CD4-positive, CD25-positive, alpha-beta regulatory T cell (primary cell): ENCODE measurements at regions not wholly inside any gene's neighbourhood (a gene's known extent, or its start where the extent isn't known, plus 50 kb on each side); places are given as distances from the start of the nearest gene placed in this dataset.

Experiments
- ATAC-seq, 2 donors: fragments of 150-1000 bp; cut with Tn5 transposase; one replicate each; pipeline ENCODE4 v1.10.0; 2021; ENCODE audit warnings: low read depth in 2 of 2, moderate number of reproducible peaks in 2 of 2, moderate library complexity in 1 of 2
- DNase-seq, 3 donors: peaks; one replicate each; pipeline versions ENCODE4 v3.0.0 to v3.0.0-alpha.2; 2012 to 2022; ENCODE audit warnings: mixed read lengths in 1 of 3
- H3K27ac ChIP-seq: one replicate; pipeline ENCODE4 v1.7.0; 2013; ENCODE audit warnings: mild to moderate bottlenecking, low read length; ENCODE audit not compliant: insufficient read depth, poor library complexity, severe bottlenecking
- H3K27me3 ChIP-seq: one replicate; pipeline ENCODE4 v1.7.0; 2013; ENCODE audit warnings: low read length; ENCODE audit not compliant: control insufficient read depth, insufficient read depth
- H3K36me3 ChIP-seq: one replicate; pipeline ENCODE4 v1.7.0; 2013; ENCODE audit warnings: mild to moderate bottlenecking, low read length, moderate library complexity; ENCODE audit not compliant: control insufficient read depth, insufficient read depth
- H3K4me1 ChIP-seq: 2 replicates; pipeline ENCODE4 v1.7.0; 2013; ENCODE audit warnings: mild to moderate bottlenecking, low read length; ENCODE audit not compliant: insufficient read depth, control insufficient read depth, poor library complexity, severe bottlenecking
- H3K4me3 ChIP-seq: one replicate; pipeline ENCODE4 v1.7.0; 2013; ENCODE audit warnings: low read depth, mild to moderate bottlenecking, low read length, moderate library complexity
- H3K9me3 ChIP-seq, 2 experiments: 1 replicate in 1 of 2; 2 replicates in 1 of 2; pipeline ENCODE4 v1.7.0; 2013; ENCODE audit warnings: low read length in 2 of 2, mild to moderate bottlenecking in 1 of 2, moderate library complexity in 1 of 2; ENCODE audit not compliant: control insufficient read depth in 2 of 2
- H3K27ac Mint-ChIP-seq, 3 donors: one replicate each; pipeline ENCODE4 v1.8.0; 2020 to 2022; ENCODE audit warnings: mild to moderate bottlenecking in 3 of 3, mixed read lengths in 3 of 3, moderate library complexity in 2 of 3
- H3K27me3 Mint-ChIP-seq: one replicate; pipeline ENCODE4 v1.8.0; 2022; ENCODE audit warnings: mild to moderate bottlenecking, mixed read lengths
- H3K36me3 Mint-ChIP-seq: one replicate; pipeline ENCODE4 v1.8.0; 2020; ENCODE audit warnings: mixed read lengths
- H3K4me1 Mint-ChIP-seq, 4 donors: one replicate each; pipeline ENCODE4 v1.8.0; 2020 to 2022; ENCODE audit warnings: mixed read lengths in 4 of 4, mild to moderate bottlenecking in 1 of 4
- H3K4me3 Mint-ChIP-seq, 4 donors: one replicate each; pipeline ENCODE4 v1.8.0; 2020 to 2022; ENCODE audit warnings: mild to moderate bottlenecking in 4 of 4, mixed read lengths in 4 of 4, moderate library complexity in 3 of 4
- H3K9me3 Mint-ChIP-seq, 7 donors: one replicate each; pipeline ENCODE4 v1.8.0; 2020 to 2022; ENCODE audit warnings: mixed read lengths in 7 of 7, mild to moderate bottlenecking in 3 of 7, moderate library complexity in 2 of 7

DNA sequence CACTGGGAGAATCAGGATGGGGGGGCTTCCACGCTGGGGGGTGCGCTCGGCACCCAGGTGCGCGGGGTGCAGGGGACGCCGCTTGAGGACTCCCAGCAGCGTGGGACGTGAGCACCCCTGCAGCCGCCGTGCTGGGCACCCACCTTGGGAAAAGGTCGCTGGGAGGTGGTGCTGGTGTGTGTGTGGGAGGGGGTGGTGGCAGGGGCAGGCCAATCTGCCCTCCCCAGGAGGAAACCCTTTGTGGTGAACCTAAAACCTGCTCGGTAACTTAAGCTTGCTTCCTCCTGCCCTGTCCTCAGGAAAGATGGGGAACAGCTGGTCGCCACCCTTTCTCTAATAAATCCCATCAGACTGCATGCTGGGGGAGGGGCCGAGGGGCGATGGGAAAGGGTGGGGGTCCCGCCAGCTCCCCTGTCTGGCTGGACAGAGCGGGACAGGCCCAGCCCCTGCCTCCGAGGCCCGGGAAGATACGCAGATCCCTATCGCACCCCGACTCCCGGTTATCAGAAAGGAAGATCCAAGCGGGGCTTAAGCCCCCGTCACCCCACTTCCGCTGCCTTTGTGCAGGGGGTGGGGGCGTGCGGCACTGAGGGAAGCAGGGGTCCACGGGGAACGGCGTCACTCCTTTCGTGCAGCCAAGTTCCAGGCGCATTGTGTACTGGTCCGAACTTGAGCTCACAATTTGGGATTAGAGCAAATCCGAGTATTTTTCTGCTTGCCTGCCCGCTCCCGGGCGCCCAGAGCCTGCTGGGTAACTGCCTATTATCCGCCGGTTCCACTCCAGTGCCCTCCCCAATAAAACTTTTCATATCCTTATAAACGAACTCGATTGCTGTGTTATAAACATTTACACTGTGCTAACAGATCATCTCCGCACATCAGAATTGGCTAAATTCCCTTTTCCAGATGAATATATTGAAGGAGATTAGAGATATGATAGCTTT is 64.6 kb downstream of the UNCX start:
- no peak overlapping the region for H3K4me3 Mint-ChIP-seq
- Histone ChIP-seq H3K4me1 (no peaks in the 10 kb centered on the region), H3K9me3 (no peaks in the 10 kb centered on the region), H3K27me3 (no peaks in the 10 kb centered on the region), H3K4me3 (no peak overlapping the region), H3K36me3 (no peaks in the 10 kb centered on the region), H3K27ac (no peak overlapping the region)
- H3K27ac Mint-ChIP-seq = peak overlapping the region in 1 of 3 donors; percentile 46
- no peaks in the 10 kb centered on the region for H3K4me1 Mint-ChIP-seq
- H3K27me3 Mint-ChIP-seq = no peaks in the 10 kb centered on the region
- H3K36me3 Mint-ChIP-seq = no peaks in the 10 kb centered on the region
- no peak for DNase-seq
- ATAC-seq = no peak
- no peaks in the 10 kb centered on the region for H3K9me3 Mint-ChIP-seq

DNA sequence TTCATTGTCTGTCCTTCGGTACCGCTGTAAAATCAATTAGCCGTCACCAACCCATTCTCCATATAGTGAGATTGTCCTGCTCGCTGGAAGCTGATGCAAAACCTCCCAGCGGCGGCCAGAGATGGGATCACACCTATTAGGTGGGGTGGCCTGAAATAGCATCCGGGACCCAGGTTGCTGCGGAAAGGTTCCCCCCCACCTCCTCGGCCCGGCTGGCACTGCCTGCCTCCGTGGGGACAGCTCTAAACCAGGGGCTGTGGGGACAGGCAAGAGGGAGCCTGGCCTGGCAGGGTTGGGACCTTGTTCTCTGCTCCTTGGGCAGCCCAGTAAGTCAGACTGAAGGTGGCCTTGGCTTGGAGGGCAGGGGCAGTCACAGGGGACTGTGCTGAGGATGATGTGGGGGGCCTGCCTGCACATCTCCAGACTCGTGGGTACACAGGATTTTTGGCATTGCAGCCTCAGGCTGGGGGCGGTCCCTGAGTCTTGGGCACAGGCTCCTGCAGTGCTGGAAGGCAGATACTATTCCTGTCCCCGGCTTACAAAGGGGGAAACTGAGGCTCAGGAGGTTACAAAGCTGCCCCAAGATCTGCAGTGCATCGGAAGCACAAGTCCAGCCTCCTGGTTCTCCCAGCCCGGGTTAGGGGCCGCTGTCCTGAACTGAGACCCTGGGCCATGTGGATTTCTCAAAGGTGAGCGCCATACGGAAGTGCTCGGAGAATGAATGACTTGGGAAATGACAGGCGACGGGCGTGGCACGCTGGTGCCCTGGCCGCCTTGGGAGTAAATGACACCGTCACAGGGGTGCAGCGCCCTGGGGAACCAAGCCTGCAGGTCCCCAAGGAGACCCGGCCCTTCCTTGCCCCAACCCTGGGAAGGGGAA is 65.6 kb downstream of the UNCX start:
- DNase-seq (no peak), ATAC-seq (no peak)
- H3K9me3 ChIP-seq = no peaks in the 10 kb centered on the region
- H3K27me3 Mint-ChIP-seq = no peaks in the 10 kb centered on the region
- no peak overlapping the region for H3K27ac Mint-ChIP-seq
- H3K4me3 ChIP-seq = no peak overlapping the region
- H3K27me3 ChIP-seq = no peaks in the 10 kb centered on the region
- H3K4me3 Mint-ChIP-seq = no peak overlapping the region
- no peak overlapping the region for H3K27ac ChIP-seq
- H3K36me3 ChIP-seq = no peaks in the 10 kb centered on the region
- peaks cover 0 to 1% (median 0%) of the 10 kb centered on the region in 7 donors for H3K9me3 Mint-ChIP-seq
- H3K4me1 ChIP-seq = no peaks in the 10 kb centered on the region
- no peaks in the 10 kb centered on the region for H3K4me1 Mint-ChIP-seq
- no peaks in the 10 kb centered on the region for H3K36me3 Mint-ChIP-seq

DNA sequence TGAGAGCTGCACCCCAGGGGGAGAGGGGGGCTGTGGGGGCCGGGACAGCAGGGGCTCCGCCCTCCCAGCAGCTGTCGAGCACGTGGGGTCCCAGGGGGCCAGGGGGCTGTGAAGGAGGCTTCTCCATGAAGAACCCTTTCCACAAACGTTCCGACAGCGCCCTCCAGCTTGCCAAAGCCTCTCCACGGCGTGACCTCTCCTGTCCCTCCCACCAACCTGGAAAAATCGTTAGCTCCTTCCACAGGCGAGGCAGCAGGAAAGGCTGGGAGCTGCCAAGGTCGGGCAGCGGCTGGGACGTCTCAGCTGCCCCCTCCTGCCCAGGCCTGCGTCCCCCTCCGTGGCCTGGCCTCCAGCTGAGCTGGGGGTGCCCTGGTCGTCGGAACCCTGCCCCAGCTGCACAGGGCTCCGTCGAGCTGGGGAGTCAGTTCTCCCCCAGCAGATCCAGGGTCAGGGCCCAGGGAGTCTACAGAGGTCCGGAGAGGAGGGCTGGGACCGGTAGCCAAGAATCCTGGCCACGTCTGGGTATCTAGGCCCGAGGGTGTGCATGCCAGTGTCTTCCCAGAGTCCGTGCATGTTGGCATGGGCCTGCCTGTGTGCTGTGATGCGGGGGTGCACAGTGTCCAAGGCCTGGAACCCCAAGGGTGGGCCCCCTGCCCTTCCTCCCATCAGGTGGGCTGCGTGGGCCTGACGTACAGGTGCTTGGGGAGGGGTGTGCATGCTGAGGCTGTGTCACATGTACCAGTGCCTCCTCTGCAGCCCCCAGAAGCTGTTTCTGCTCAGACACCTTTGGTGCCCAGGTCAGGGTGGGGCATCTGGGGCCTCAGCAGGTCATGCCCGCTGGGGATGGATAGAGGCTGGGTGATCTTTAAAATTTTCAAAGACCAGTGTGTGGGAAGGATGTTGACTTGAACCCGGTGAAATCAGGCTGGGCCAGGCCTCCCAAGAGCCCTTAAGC is 66.5 kb downstream of the UNCX start:
- DNase-seq = no peak

DNA sequence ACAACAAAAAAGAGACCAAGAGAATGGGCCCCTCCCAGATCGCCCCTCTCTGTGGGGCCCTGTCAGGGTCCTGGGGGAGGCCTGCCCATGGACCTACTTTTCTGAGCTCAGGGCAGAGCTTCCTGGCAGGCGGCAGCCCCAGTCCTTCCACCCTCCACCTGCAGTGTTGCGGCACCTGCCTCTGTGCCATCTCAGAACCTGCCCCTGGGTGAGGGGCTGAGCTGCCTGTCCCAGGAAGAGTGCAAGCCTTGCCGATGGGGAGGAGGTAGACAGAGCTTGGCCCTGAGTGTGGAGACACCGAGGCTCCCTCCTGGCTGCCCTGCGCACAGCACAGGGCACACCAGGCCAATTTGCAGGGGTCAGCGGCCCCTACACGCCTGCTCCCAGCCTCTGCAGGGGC is 67.5 kb downstream of the UNCX start:
- Histone ChIP-seq H3K36me3 (no peaks in the 10 kb centered on the region), H3K27ac (no peak overlapping the region), H3K4me3 (no peak overlapping the region), H3K4me1 (no peaks in the 10 kb centered on the region), H3K27me3 (no peaks in the 10 kb centered on the region), H3K9me3 (no peaks in the 10 kb centered on the region)
- Mint-ChIP-seq H3K27ac (no peak overlapping the region), H3K9me3 (peaks cover 0 to 2% (median 0%) of the 10 kb centered on the region in 7 donors), H3K4me3 (no peak overlapping the region), H3K36me3 (no peaks in the 10 kb centered on the region), H3K27me3 (no peaks in the 10 kb centered on the region), H3K4me1 (no peaks in the 10 kb centered on the region)
- no peak for DNase-seq
- no peak for ATAC-seq

More for the DNA sequence above, 66.5 kb downstream of the UNCX start:
- H3K9me3 ChIP-seq = no peaks in the 10 kb centered on the region
- H3K27ac Mint-ChIP-seq = no peak overlapping the region
- H3K4me1 ChIP-seq = no peaks in the 10 kb centered on the region
- H3K4me3 ChIP-seq = no peak overlapping the region
- ATAC-seq = no peak
- no peaks in the 10 kb centered on the region for H3K36me3 Mint-ChIP-seq
- H3K9me3 Mint-ChIP-seq = peaks cover 0 to 2% (median 0%) of the 10 kb centered on the region in 7 donors
- H3K27me3 ChIP-seq = no peaks in the 10 kb centered on the region
- H3K36me3 ChIP-seq = no peaks in the 10 kb centered on the region
- no peaks in the 10 kb centered on the region for H3K4me1 Mint-ChIP-seq
- no peaks in the 10 kb centered on the region for H3K27me3 Mint-ChIP-seq
- no peak overlapping the region for H3K4me3 Mint-ChIP-seq
- no peak overlapping the region for H3K27ac ChIP-seq

DNA sequence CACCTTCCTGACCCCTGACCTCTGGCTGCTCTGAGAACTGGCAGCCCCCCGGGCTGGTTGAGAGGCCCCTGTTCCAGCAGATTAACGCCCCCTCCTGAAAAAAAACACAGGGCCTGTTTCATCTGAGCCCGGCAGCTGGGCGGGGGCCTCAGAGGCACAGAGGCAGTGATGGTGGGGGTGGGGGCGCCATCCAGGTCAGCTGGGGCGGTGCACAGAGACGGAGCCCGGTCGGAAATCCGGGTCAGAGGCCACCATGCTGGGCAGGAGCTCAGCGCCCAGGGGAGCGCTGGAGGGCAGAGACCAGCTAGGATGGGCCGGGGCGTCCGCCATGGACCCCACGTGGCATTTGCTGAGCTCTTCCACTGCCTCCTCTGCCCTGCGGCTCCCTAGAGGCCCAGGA is 68.0 kb downstream of the UNCX start:
- peaks cover 0 to 2% (median 0%) of the 10 kb centered on the region in 7 donors for H3K9me3 Mint-ChIP-seq
- no peak for ATAC-seq
- Histone ChIP-seq H3K27ac (no peak overlapping the region), H3K9me3 (no peaks in the 10 kb centered on the region), H3K4me3 (no peak overlapping the region), H3K4me1 (no peaks in the 10 kb centered on the region), H3K27me3 (no peaks in the 10 kb centered on the region), H3K36me3 (no peaks in the 10 kb centered on the region)
- no peaks in the 10 kb centered on the region for H3K27me3 Mint-ChIP-seq
- no peak overlapping the region for H3K27ac Mint-ChIP-seq
- no peak for DNase-seq
- no peaks in the 10 kb centered on the region for H3K36me3 Mint-ChIP-seq
- H3K4me3 Mint-ChIP-seq = no peak overlapping the region
- H3K4me1 Mint-ChIP-seq = no peaks in the 10 kb centered on the region

DNA sequence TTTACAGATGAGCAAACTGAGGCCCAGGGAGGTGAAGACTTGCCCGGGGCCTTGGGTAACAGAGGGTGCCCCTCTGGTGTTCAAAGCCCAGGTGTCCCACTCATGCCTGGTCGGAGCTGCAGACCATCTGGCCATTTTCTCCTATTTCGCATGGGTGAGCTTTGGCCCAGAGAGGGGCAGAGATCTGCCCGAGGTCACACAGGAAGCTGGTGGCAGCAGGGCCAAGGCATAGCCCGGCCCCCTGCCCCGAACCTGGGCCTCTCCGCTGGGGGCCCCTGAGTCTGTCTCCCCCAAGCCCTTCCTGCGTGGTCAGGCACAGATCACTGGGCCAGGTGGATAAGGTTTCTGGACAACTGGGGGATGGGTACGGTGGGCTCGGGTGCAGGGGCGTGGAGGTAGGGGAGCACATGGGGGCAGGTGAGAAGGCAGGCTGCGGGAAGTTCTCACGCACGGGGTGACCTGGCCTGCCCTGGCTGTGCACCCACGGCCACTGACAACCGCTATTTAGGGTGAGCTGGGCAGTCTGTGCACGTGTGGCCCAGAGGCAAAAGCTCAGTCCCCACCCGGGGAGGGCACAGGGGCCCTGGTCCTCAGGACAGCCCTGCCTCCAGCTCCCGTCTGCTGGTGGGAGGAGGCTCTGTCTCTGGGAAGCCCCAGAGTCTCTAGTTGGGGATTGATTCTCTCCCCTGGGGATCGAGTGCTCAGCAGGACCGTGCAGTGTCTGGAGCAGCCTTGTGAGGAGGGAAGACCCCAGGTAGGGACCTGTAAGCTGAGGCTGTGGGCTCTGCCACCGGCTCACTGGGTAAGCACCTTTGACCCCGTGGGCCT is 68.6 kb downstream of the UNCX start:
- Histone ChIP-seq H3K9me3 (no peaks in the 10 kb centered on the region), H3K4me1 (no peaks in the 10 kb centered on the region), H3K36me3 (no peaks in the 10 kb centered on the region), H3K27ac (no peak overlapping the region), H3K27me3 (no peaks in the 10 kb centered on the region), H3K4me3 (no peak overlapping the region)
- Mint-ChIP-seq H3K4me1 (no peaks in the 10 kb centered on the region), H3K9me3 (peaks cover 0 to 2% (median 0%) of the 10 kb centered on the region in 7 donors), H3K36me3 (no peaks in the 10 kb centered on the region), H3K27me3 (no peaks in the 10 kb centered on the region), H3K4me3 (no peak overlapping the region), H3K27ac (no peak overlapping the region)
- ATAC-seq = no peak
- no peak for DNase-seq
